Activated T-helper 2 cell treated with anti-CD3 and anti-CD28 coated beads, Interferon-gamma antibody, Interleukin-2, Interleukin-4, amounts not matched to agents 10 μg/mL and 5 μg/mL and 100 μg/mL, durations not matched to agents 14 hours and 24 hours and 36 hours (primary cell): ENCODE measurements at regions not wholly inside any gene's neighbourhood (a gene's known extent, or its start where the extent isn't known, plus 50 kb on each side); places are given as distances from the start of the nearest gene placed in this dataset.

Experiments used
- DNase-seq: peaks from one replicate; pipeline ENCODE4 v3.0.0; 2021; ENCODE audit warnings: low spot score
- H3K27ac Mint-ChIP-seq: one replicate; pipeline ENCODE4 v1.8.0; 2021; ENCODE audit warnings: mixed read lengths
- H3K27me3 Mint-ChIP-seq: one replicate; pipeline ENCODE4 v1.8.0; 2021; ENCODE audit warnings: low read depth, mixed read lengths
- H3K36me3 Mint-ChIP-seq: one replicate; pipeline ENCODE4 v1.8.0; 2021; ENCODE audit warnings: low read depth, mixed read lengths
- H3K4me1 Mint-ChIP-seq: one replicate; pipeline ENCODE4 v1.8.0; 2021; ENCODE audit warnings: low read depth, mixed read lengths
- H3K4me3 Mint-ChIP-seq: one replicate; pipeline ENCODE4 v1.8.0; 2021; ENCODE audit warnings: low read depth, mild to moderate bottlenecking, moderate library complexity, mixed read lengths
- H3K9me3 Mint-ChIP-seq: one replicate; pipeline ENCODE4 v1.8.0; 2021; ENCODE audit warnings: mixed read lengths
- intact Hi-C: fragments of 100-400 bp; cut with micrococcal nuclease; formaldehyde crosslinking; loops from one replicate; pipeline ENCODE4 v1.15.1; 2023

- no peaks in the 10 kb centered on the region for H3K36me3 Mint-ChIP-seq
- H3K4me3 Mint-ChIP-seq = no peak overlapping the region
- no peaks in the 10 kb centered on the region for H3K4me1 Mint-ChIP-seq
- peaks cover 11% of the 10 kb centered on the region for H3K9me3 Mint-ChIP-seq
- no peaks in the 10 kb centered on the region for H3K27me3 Mint-ChIP-seq
- no peak for DNase-seq
- H3K27ac Mint-ChIP-seq = no peak overlapping the region
- intact Hi-C loops = no loop called here
Observed at GRCh38 chr3:162742159-162742717, 1245.6 kb downstream of the OTOL1 start.

- no peaks in the 10 kb centered on the region for H3K27me3 Mint-ChIP-seq
- intact Hi-C loops = no loop called here
- no peak overlapping the region for H3K27ac Mint-ChIP-seq
- no peaks in the 10 kb centered on the region for H3K4me1 Mint-ChIP-seq
- no peaks in the 10 kb centered on the region for H3K36me3 Mint-ChIP-seq
- H3K4me3 Mint-ChIP-seq = no peak overlapping the region
- peaks cover 13% of the 10 kb centered on the region for H3K9me3 Mint-ChIP-seq
- DNase-seq = no peak
Observed at GRCh38 chr3:162743091-162743490, 1246.5 kb downstream of the OTOL1 start.

- H3K27me3 Mint-ChIP-seq = no peaks in the 10 kb centered on the region
- no peak for DNase-seq
- peaks cover 6% of the 10 kb centered on the region for H3K9me3 Mint-ChIP-seq
- no peak overlapping the region for H3K27ac Mint-ChIP-seq
- intact Hi-C loops = no loop called here
- H3K4me1 Mint-ChIP-seq = no peaks in the 10 kb centered on the region
- H3K36me3 Mint-ChIP-seq = no peaks in the 10 kb centered on the region
- H3K4me3 Mint-ChIP-seq = no peak overlapping the region
Observed at GRCh38 chr3:162760789-162761188, 1264.2 kb downstream of the OTOL1 start.

GRCh38 chr3:162764051-162764807 is 1267.6 kb downstream of the OTOL1 start:
- Mint-ChIP-seq H3K9me3 (peaks cover 8% of the 10 kb centered on the region), H3K4me1 (no peaks in the 10 kb centered on the region), H3K36me3 (no peaks in the 10 kb centered on the region), H3K4me3 (no peak overlapping the region), H3K27me3 (no peaks in the 10 kb centered on the region), H3K27ac (no peak overlapping the region)
- DNase-seq = no peak
- intact Hi-C loops = loop anchor here (2.0 kb wide), 1 partner anchor 69 kb away; no protein-coding TSS in a partner anchor

- DNase-seq = no peak
- Mint-ChIP-seq H3K27ac (no peak overlapping the region), H3K27me3 (no peaks in the 10 kb centered on the region), H3K9me3 (peaks cover 12% of the 10 kb centered on the region), H3K4me3 (no peak overlapping the region), H3K36me3 (no peaks in the 10 kb centered on the region), H3K4me1 (no peaks in the 10 kb centered on the region)
- intact Hi-C loops = loop anchor here (2.0 kb wide), 1 partner anchor 70 kb away; no protein-coding TSS in a partner anchor
Observed at GRCh38 chr3:162764808-162765071, 1268.1 kb downstream of the OTOL1 start.

GRCh38 chr3:162765524-162765923 is 1268.9 kb downstream of the OTOL1 start:
- Mint-ChIP-seq H3K4me1 (no peaks in the 10 kb centered on the region), H3K9me3 (peaks cover 12% of the 10 kb centered on the region), H3K4me3 (no peak overlapping the region), H3K27me3 (no peaks in the 10 kb centered on the region), H3K27ac (no peak overlapping the region), H3K36me3 (no peaks in the 10 kb centered on the region)
- DNase-seq = no peak
- intact Hi-C loops = loop anchor here (2.0 kb wide), 1 partner anchor 71 kb away; no protein-coding TSS in a partner anchor

GRCh38 chr3:162769564-162769963 is 1273.0 kb downstream of the OTOL1 start:
- Mint-ChIP-seq H3K27me3 (no peaks in the 10 kb centered on the region), H3K9me3 (peaks cover 25% of the 10 kb centered on the region), H3K27ac (no peak overlapping the region), H3K4me1 (no peaks in the 10 kb centered on the region), H3K4me3 (no peak overlapping the region), H3K36me3 (no peaks in the 10 kb centered on the region)
- intact Hi-C loops = no loop called here
- no peak for DNase-seq

GRCh38 chr3:162770551-162770950 is 1273.9 kb downstream of the OTOL1 start:
- intact Hi-C loops = no loop called here
- no peak overlapping the region for H3K27ac Mint-ChIP-seq
- DNase-seq = no peak
- peaks cover 25% of the 10 kb centered on the region for H3K9me3 Mint-ChIP-seq
- H3K27me3 Mint-ChIP-seq = no peaks in the 10 kb centered on the region
- no peaks in the 10 kb centered on the region for H3K36me3 Mint-ChIP-seq
- H3K4me1 Mint-ChIP-seq = no peaks in the 10 kb centered on the region
- no peak overlapping the region for H3K4me3 Mint-ChIP-seq

- H3K9me3 Mint-ChIP-seq = peaks cover 17% of the 10 kb centered on the region
- H3K4me1 Mint-ChIP-seq = no peaks in the 10 kb centered on the region
- no peak for DNase-seq
- no peak overlapping the region for H3K27ac Mint-ChIP-seq
- no peak overlapping the region for H3K4me3 Mint-ChIP-seq
- no peaks in the 10 kb centered on the region for H3K27me3 Mint-ChIP-seq
- no peaks in the 10 kb centered on the region for H3K36me3 Mint-ChIP-seq
- intact Hi-C loops = no loop called here
Observed at GRCh38 chr3:162774613-162775100, 1278.0 kb downstream of the OTOL1 start.

- Mint-ChIP-seq H3K27ac (no peak overlapping the region), H3K4me1 (no peaks in the 10 kb centered on the region), H3K36me3 (no peaks in the 10 kb centered on the region), H3K9me3 (peaks cover 11% of the 10 kb centered on the region), H3K27me3 (no peaks in the 10 kb centered on the region), H3K4me3 (no peak overlapping the region)
- no peak for DNase-seq
- intact Hi-C loops = no loop called here
Observed at GRCh38 chr3:162776148-162776547, 1279.5 kb downstream of the OTOL1 start.

- H3K4me1 Mint-ChIP-seq = no peaks in the 10 kb centered on the region
- DNase-seq = no peak
- H3K27ac Mint-ChIP-seq = no peak overlapping the region
Observed at GRCh38 chr3:162777118-162777517, 1280.5 kb downstream of the OTOL1 start.

GRCh38 chr3:162780313-162780712 is 1283.7 kb downstream of the OTOL1 start:
- H3K27ac Mint-ChIP-seq = no peak overlapping the region
- H3K4me1 Mint-ChIP-seq = no peaks in the 10 kb centered on the region
- intact Hi-C loops = no loop called here
- H3K9me3 Mint-ChIP-seq = peaks cover 5% of the 10 kb centered on the region
- H3K4me3 Mint-ChIP-seq = no peak overlapping the region
- DNase-seq = no peak
- H3K36me3 Mint-ChIP-seq = no peaks in the 10 kb centered on the region
- no peaks in the 10 kb centered on the region for H3K27me3 Mint-ChIP-seq

More at GRCh38 chr3:162777118-162777517, 1280.5 kb downstream of the OTOL1 start:
- Mint-ChIP-seq H3K9me3 (peaks cover 6% of the 10 kb centered on the region), H3K27me3 (no peaks in the 10 kb centered on the region), H3K4me3 (no peak overlapping the region), H3K36me3 (no peaks in the 10 kb centered on the region)
- intact Hi-C loops = no loop called here

- Mint-ChIP-seq H3K9me3 (no peaks in the 10 kb centered on the region), H3K27me3 (no peaks in the 10 kb centered on the region), H3K4me3 (no peak overlapping the region), H3K36me3 (no peaks in the 10 kb centered on the region), H3K27ac (no peak overlapping the region), H3K4me1 (no peaks in the 10 kb centered on the region)
- intact Hi-C loops = no loop called here
- no peak for DNase-seq
Observed at GRCh38 chr3:162799910-162800309, 1303.3 kb downstream of the OTOL1 start.
